ENCODE measurements at regions not wholly inside any gene's neighbourhood (a gene's known extent, or its start where the extent isn't known, plus 50 kb on each side); places are given as distances from the start of the nearest gene placed in this dataset.

GRCh38 chr1:25100151-25100833 lies 132.0 kb downstream of the SYF2 start:
- DNase-seq = no peak

DNA sequence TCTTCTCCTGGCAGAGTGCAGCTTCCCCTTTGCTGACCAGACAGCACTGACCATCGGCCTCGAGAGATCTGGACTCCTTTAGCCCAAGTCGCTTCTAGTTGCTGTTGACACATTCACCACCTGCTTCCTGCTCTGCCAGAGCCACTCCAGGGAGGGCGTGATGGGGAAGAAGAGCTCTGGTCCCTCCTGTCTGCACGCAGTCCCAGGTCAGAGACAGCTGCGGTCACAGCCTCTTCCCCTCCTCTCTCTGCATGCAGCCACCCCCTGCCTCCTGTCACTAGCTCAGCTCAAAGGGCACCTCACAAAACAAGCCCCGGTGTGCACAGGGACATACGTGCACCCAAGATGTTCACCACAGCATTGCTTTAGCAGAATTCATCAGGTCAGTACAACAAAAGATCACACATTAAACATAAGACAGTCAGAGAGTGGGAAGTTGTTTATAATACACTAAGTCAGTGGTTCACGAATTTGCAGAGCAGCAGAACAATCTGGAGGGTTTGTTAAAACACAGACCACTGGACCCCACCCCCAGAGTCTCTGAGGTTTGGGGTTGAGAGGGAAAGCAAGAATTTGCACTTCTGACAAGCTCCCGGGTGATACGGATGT lies 132.9 kb downstream of the SYF2 start:
- DNase-seq = peak; percentile 41

- no peak for DNase-seq
Measured at GRCh38 chr1:25098717-25099116, 133.6 kb downstream of the SYF2 start.

- DNase-seq = no peak
Measured at GRCh38 chr1:25096307-25097150, 135.8 kb downstream of the SYF2 start.

- DNase-seq = no peak
Measured at GRCh38 chr1:25095635-25096200, 136.6 kb downstream of the SYF2 start.

- DNase-seq = no peak
Measured at GRCh38 chr1:25094995-25095394, 137.3 kb downstream of the SYF2 start.

- no peak for DNase-seq
Measured at GRCh38 chr1:25094229-25094628, 138.1 kb downstream of the SYF2 start.

DNA sequence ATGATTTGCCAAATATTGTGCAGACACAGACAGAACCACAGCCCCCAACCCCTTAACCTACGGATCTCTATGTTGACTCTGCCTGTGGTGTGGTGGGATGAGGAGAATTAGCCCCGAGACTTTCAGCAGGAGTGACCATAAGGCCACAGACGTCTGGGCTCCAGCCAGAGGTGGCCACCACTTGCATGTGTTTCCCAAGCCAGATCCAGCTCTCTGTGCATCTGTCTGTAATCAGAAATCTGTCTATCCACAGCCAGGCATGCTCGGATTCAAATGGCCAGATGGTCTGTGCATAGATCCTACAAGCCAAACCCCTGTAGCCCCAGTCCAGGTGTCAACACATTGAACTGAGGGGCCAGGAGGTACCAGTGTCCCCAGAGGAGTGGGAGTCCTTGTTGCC lies 140.6 kb downstream of the SYF2 start:
- no peak for DNase-seq

- no peak for DNase-seq
Measured at GRCh38 chr1:25090707-25091422, 141.4 kb downstream of the SYF2 start.

- no peak for DNase-seq
Measured at GRCh38 chr1:25089772-25090171, 142.5 kb downstream of the SYF2 start.

- DNase-seq = no peak
Measured at GRCh38 chr1:25088946-25089345, 143.4 kb downstream of the SYF2 start.

DNA sequence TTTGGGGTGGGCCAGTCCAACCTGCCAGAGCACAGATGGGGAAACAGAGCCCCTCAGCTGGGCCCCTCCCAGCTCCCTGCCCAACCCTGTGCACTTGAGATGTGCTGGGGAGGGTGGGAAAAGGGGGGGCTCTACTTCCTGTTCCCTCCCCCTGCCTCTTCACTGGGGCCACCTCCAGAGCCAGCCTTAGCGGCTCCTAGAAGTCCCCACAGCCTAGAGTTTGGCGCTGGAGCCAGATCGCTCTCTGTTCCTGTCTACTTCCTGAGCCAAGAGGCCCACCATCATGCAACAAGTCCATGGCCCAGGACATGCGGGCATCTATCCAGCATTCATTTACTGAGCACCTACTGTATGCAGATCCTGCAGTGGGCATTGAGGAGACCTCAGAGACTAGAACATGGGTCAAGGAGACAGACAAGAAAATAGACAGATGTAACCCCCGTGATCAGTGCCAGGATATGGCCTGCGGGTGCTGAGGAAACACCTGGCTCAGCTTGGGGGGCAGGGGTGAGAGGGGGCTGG lies 144.1 kb downstream of the SYF2 start:
- no peak for DNase-seq

GRCh38 chr1:25086518-25087079 lies 145.7 kb downstream of the SYF2 start:
- no peak for DNase-seq

GRCh38 chr1:25084407-25084806 lies 147.9 kb downstream of the SYF2 start:
- DNase-seq = no peak

- DNase-seq = no peak
Measured at GRCh38 chr1:25083481-25084345, 148.6 kb downstream of the SYF2 start.

GRCh38 chr1:25082995-25083394 lies 149.3 kb downstream of the SYF2 start:
- no peak for DNase-seq

- no peak for DNase-seq
Measured at GRCh38 chr1:25082216-25082899, 149.9 kb downstream of the SYF2 start.

GRCh38 chr1:25081496-25081895 lies 150.8 kb downstream of the SYF2 start:
- DNase-seq = no peak

DNA sequence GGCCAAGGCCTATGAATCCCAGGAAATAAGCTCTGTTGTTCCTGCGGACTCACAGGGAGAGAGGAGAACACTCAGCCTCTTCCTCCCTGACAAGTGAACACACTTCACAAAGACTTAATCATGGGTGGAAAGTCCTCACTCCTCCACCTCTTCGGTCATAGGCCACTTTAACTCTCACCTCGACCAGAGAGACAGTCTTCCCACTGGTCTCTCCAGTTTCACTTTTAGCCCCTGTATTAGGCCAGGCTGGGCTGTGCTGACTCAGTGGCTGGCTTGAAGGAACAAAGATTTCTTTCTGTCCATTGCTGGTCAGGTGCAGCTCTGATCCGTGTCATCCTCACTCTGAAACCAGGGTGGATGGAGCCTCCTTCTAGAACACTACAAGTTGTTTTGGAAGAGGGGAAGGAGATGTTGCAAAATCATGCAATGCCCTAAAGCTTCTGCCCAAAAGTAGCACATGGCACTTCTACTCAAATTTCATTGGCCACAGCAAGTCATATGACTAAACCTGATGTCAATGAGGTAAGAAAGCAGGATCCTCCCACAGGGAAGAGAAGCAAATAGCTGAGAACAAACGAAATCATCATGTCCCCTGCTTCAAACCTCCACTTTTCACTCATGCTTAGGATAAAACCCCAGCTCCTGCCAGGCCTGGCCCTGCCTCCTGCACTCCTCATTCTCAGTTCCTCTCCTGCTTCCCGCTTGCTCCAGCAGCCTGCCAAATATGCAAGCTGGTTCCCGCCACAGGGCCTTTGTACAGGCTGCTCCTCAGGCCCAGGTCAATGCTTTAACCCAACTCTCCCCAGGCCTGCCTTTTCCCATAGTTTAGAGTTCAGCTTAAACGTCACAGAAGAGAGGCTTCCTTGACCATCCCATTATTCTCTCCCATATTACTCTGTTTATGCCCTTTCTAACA lies 150.5 kb upstream of the RUNX3 start:
- no peak for DNase-seq

- DNase-seq = no peak
Measured at GRCh38 chr1:25079048-25079447, 149.0 kb upstream of the RUNX3 start.

Measured in NCI-H187 treated with DMSO at 0.1 percent for 48 hours (cell line).